SU-DHL-6 (cell line): ENCODE measurements at regions not wholly inside any gene's neighbourhood (a gene's known extent, or its start where the extent isn't known, plus 50 kb on each side); places are given as distances from the start of the nearest gene placed in this dataset.

Source experiments
- H2AFZ ChIP-seq: fragments of 200-600 bp; sonication (generic); 2 replicates; pipeline ENCODE4 v1.6.1; 2014; ENCODE audit warnings: low read depth, mild to moderate bottlenecking, moderate library complexity, mixed read lengths, antibody characterized with exemption, low read length; ENCODE audit not compliant: severe bottlenecking
- H3F3A ChIP-seq: fragments of 200-600 bp; shearing (Covaris generic); 2 replicates; pipeline ENCODE4 v1.6.0; 2016; ENCODE audit warnings: antibody characterized with exemption, mild to moderate bottlenecking; ENCODE audit not compliant: insufficient read depth
- H3K27ac ChIP-seq: fragments of 200-600 bp; sonication (generic); 2 replicates; pipeline ENCODE4 v1.5.1; 2016; ENCODE audit warnings: low read depth, mild to moderate bottlenecking, low read length, moderate library complexity, mixed read lengths
- H3K27me3 ChIP-seq: fragments of 200-600 bp; sonication (generic), shearing (Covaris generic); 2 replicates; pipeline ENCODE4 v1.6.0; 2014; ENCODE audit warnings: mild to moderate bottlenecking, low read length
- H3K36me3 ChIP-seq: fragments of 200-600 bp; sonication (generic); 2 replicates; pipeline ENCODE4 v1.6.1; 2014; ENCODE audit warnings: mild to moderate bottlenecking, low read length, mixed read lengths
- H3K4me2 ChIP-seq: fragments of 300-600, 200-600 bp; shearing (Covaris generic), sonication (generic); 2 replicates; pipeline ENCODE4 v1.6.0; 2014; ENCODE audit warnings: low read length, low read depth, mild to moderate bottlenecking; ENCODE audit not compliant: poor library complexity, severe bottlenecking
- H3K4me3 ChIP-seq: fragments of 200-600 bp; sonication (generic); 2 replicates; pipeline ENCODE4 v1.5.1; 2014; ENCODE audit warnings: antibody characterized with exemption, low read length, mild to moderate bottlenecking, mixed read lengths; ENCODE audit not compliant: insufficient read depth, poor library complexity, severe bottlenecking
- H3K79me2 ChIP-seq: fragments of 200-600 bp; sonication (generic); 2 replicates; pipeline ENCODE4 v1.6.1; 2014; ENCODE audit warnings: mild to moderate bottlenecking, low read length, moderate library complexity; ENCODE audit not compliant: insufficient read depth
- H3K9ac ChIP-seq: fragments of 200-600 bp; sonication (generic); 2 replicates; pipeline ENCODE4 v1.7.0; 2014; ENCODE audit warnings: mild to moderate bottlenecking, low read length
- H3K9me2 ChIP-seq: fragments of 200-600 bp; sonication (generic); replicated peaks from 2 replicates; pipeline ENCODE4 v1.6.1; 2014; ENCODE audit warnings: low read length; ENCODE audit not compliant: insufficient read depth
- H3K9me3 ChIP-seq: fragments of 200-600 bp; sonication (generic); 2 replicates; pipeline ENCODE4 v1.6.1; 2014; ENCODE audit warnings: low read length, mixed read lengths; ENCODE audit not compliant: insufficient read depth
- H4K20me1 ChIP-seq: fragments of 200-600 bp; sonication (generic); 2 replicates; pipeline ENCODE4 v1.6.1; 2014; ENCODE audit warnings: low read depth, mild to moderate bottlenecking, antibody characterized with exemption, low read length, moderate library complexity, mixed read lengths
- CTCF ChIP-seq: fragments of 200-600 bp; sonication (generic); IDR thresholded peaks from one replicate; pipeline ENCODE4 v1.5.1; 2017; ENCODE audit warnings: antibody characterized with exemption, mild to moderate bottlenecking, low read length, moderate library complexity; ENCODE audit not compliant: insufficient read depth, poor library complexity, severe bottlenecking
- EZH2phosphoT487 ChIP-seq: fragments of 200-600 bp; sonication (generic), shearing (Covaris generic); conservative IDR thresholded peaks from 2 replicates; pipeline ENCODE4 v1.6.1; 2018; ENCODE audit warnings: mild to moderate bottlenecking, antibody characterized with exemption, low read length, moderate library complexity, mixed read lengths

DNA sequence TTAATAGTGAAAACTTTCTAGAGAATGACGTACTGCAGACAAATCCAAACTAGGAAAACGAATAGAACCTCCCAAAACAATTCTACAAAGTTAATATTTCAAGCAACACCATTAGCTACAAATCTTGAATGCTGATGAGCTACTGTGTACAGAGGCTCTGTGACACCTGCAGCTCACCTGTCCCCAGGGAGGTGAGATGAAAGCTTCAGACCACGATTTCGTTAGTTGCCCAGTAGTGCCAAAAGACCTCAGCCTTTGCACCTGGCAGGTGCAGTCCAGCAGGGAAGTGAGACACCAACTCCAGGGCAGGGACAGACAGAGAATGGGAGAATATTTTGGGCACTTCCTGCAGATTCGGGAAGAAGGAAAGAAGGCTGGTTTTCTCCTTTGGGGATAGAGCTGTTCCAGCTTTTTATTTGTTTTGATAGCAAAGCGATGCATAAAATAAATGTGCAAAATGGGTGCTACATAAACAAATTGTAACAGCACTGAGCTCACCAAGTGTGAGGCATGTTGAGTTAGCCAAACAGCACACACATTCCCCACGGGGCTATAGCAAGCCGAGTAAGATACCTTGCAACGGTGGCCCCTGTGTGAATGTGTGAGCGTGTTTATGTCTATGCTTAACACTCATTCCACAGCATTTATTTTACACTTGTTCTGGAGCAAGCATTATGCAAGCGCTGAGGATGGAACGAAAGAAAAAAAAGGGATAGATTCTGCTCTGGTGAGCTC, 1024.8 kb upstream of the AUTS2 start:
- Histone ChIP-seq H2AFZ (no peak overlapping the region), H3K4me3 (no peak overlapping the region), H3K27ac (no peak overlapping the region), H3F3A (no peaks in the 10 kb centered on the region), H3K79me2 (no peaks in the 10 kb centered on the region), H3K9me2 (no peaks in the 10 kb centered on the region), H3K27me3 (no peaks in the 10 kb centered on the region), H3K36me3 (no peaks in the 10 kb centered on the region), H3K9ac (no peak overlapping the region), H3K4me2 (no peak overlapping the region), H4K20me1 (no peaks in the 10 kb centered on the region), H3K9me3 (no peaks in the 10 kb centered on the region)
- TF ChIP-seq EZH2phosphoT487 (no peak), CTCF (no peak)

- TF ChIP-seq EZH2phosphoT487 (no peak), CTCF (no peak)
- H3K4me2 ChIP-seq = no peak overlapping the region
- H3K36me3 ChIP-seq = no peaks in the 10 kb centered on the region
- H3K79me2 ChIP-seq = no peaks in the 10 kb centered on the region
- H2AFZ ChIP-seq = no peak overlapping the region
- H3K9me2 ChIP-seq = no peaks in the 10 kb centered on the region
- H3K9me3 ChIP-seq = no peaks in the 10 kb centered on the region
- H3K9ac ChIP-seq = no peak overlapping the region
- H3K27ac ChIP-seq = no peak overlapping the region
- H3K4me3 ChIP-seq = no peak overlapping the region
- H3K27me3 ChIP-seq = no peaks in the 10 kb centered on the region
- H4K20me1 ChIP-seq = no peaks in the 10 kb centered on the region
- no peaks in the 10 kb centered on the region for H3F3A ChIP-seq
Measured at GRCh38 chr7:68576366-68576765, 1021.9 kb upstream of the AUTS2 start.

GRCh38 chr7:68581417-68581816, 1016.9 kb upstream of the AUTS2 start:
- no peaks in the 10 kb centered on the region for H4K20me1 ChIP-seq
- H3K27me3 ChIP-seq = 0 out of 2 replicates have a peak, but pooled peaks cover 3% of the 10 kb centered on the region
- H3K79me2 ChIP-seq = no peaks in the 10 kb centered on the region
- no peak for TF ChIP-seq EZH2phosphoT487
- no peak for TF ChIP-seq CTCF
- H3F3A ChIP-seq = no peaks in the 10 kb centered on the region
- no peak overlapping the region for H3K4me3 ChIP-seq
- H3K27ac ChIP-seq = no peak overlapping the region
- H3K9me3 ChIP-seq = no peaks in the 10 kb centered on the region
- H3K36me3 ChIP-seq = no peaks in the 10 kb centered on the region
- H2AFZ ChIP-seq = no peak overlapping the region
- no peaks in the 10 kb centered on the region for H3K9me2 ChIP-seq
- H3K4me2 ChIP-seq = no peak overlapping the region
- no peak overlapping the region for H3K9ac ChIP-seq
